Sigmoid colon (tissue), 6 donors: ENCODE measurements at regions not wholly inside any gene's neighbourhood (a gene's known extent, or its start where the extent isn't known, plus 50 kb on each side); places are given as distances from the start of the nearest gene placed in this dataset.

Source experiments
- DNase-seq: peaks from one replicate; pipeline ENCODE4 v3.0.0-alpha.2; 2019
- H3K27ac ChIP-seq, 4 donors: fragments of 200-600 bp; sonication (generic); one replicate each; pipeline ENCODE4 v1.5.1; 2016 to 2019; ENCODE audit warnings: mild to moderate bottlenecking in 1 of 4
- H3K27me3 ChIP-seq, 3 donors: fragments of 200-600 bp; sonication (generic); one replicate each; pipeline ENCODE4 v1.5.1; 2019; ENCODE audit warnings: mild to moderate bottlenecking in 1 of 3
- H3K36me3 ChIP-seq, 4 donors: fragments of 200-600 bp; sonication (generic); one replicate each; pipeline ENCODE4 v1.5.1; 2016 to 2019
- H3K4me1 ChIP-seq, 4 donors: fragments of 200-600 bp; sonication (generic); one replicate each; pipeline ENCODE4 v1.5.1; 2017 to 2019
- H3K4me3 ChIP-seq, 4 donors: fragments of 200-600 bp; sonication (generic); one replicate each; pipeline ENCODE4 v1.5.1; 2017 to 2019; ENCODE audit warnings: mild to moderate bottlenecking in 2 of 4, moderate library complexity in 1 of 4
- H3K9me3 ChIP-seq, 4 donors: fragments of 200-600 bp in 3 of 4; sonication (generic) in 3 of 4; one replicate each; pipeline versions ENCODE4 v1.5.1 to v1.6.1; 2013 to 2019
- EP300 ChIP-seq, 4 donors: sonication (generic); formaldehyde crosslinking; IDR thresholded peaks; one replicate each; pipeline ENCODE4 v1.6.1; 2017; ENCODE audit warnings: antibody characterized with exemption in 4 of 4
- POLR2A ChIP-seq, 2 donors: fragments of 450-650 bp; IDR thresholded peaks; one replicate each; pipeline ENCODE4 v1.6.1; 2016; ENCODE audit warnings: antibody characterized with exemption in 2 of 2, mild to moderate bottlenecking in 2 of 2, moderate library complexity in 2 of 2
- POLR2AphosphoS5 ChIP-seq, 4 donors: sonication (generic); formaldehyde crosslinking; IDR thresholded peaks; one replicate each; pipeline ENCODE4 v1.6.1; 2017; ENCODE audit warnings: antibody characterized with exemption in 4 of 4
- WGBS, 2 donors: extraction: QIAGEN DNeasy Blood & Tissue Kit; methylation state at CpG; one replicate each; pipeline ENCODE4 v1.1.7; 2013; 5-methylcytosine and 5-hydroxymethylcytosine counted together
- intact Hi-C: fragments of 100-400 bp; cut with DNase I; formaldehyde crosslinking; loops from one replicate; pipeline ENCODE4 v1.15.1; 2023
- TF ChIP-seq, protein P1 (sequence below), 4 experiments: fragments of 450-650 bp in 3 of 4; fragments of 200-600 bp in 1 of 4; IDR thresholded peaks; one replicate each; pipeline ENCODE4 v1.5.1; 2016 to 2019; ENCODE audit warnings: antibody characterized with exemption in 4 of 4, mild to moderate bottlenecking in 3 of 4, moderate library complexity in 2 of 4
- donor health status: healthy with polysubstance abuse.
- donor health status: healthy.

DNA sequence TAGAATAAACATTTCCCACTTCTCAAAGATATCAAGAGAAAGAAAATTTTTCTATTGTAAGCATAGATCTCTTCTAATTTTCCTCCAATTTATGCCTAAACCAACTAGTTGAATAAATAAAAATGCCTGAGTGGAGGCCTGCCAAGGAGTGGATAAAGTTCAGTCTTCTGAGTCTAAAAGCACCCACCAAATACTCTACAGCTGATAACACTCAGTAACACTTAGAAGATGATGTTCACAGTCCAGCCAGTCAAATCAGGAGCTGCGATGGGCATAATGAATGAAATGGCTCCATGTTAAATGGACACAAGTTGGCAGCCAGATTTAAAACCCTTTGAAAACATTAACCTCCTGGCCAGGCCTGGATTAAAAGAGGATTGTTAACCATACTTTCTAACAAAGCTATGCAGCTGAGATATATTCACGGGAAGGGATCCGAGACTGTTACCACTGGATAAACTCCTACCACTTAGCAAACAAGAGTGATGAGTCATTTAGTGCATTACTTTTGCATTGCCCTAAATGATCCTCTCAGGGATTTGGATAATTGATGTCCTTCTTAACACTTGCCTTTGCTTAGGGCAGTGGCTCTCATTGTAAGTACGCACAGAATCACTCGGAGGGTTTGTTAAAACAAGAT is 63.7 kb upstream of the CCDC112 start:
- no peak for TF ChIP-seq POLR2AphosphoS5 (IDR thresholded peaks at IDR 0.05)
- TF ChIP-seq POLR2A (IDR thresholded peaks at IDR 0.05), result no peak
- TF ChIP-seq EP300 (IDR thresholded peaks at IDR 0.05), result no peak
- TF ChIP-seq, protein P1, sequence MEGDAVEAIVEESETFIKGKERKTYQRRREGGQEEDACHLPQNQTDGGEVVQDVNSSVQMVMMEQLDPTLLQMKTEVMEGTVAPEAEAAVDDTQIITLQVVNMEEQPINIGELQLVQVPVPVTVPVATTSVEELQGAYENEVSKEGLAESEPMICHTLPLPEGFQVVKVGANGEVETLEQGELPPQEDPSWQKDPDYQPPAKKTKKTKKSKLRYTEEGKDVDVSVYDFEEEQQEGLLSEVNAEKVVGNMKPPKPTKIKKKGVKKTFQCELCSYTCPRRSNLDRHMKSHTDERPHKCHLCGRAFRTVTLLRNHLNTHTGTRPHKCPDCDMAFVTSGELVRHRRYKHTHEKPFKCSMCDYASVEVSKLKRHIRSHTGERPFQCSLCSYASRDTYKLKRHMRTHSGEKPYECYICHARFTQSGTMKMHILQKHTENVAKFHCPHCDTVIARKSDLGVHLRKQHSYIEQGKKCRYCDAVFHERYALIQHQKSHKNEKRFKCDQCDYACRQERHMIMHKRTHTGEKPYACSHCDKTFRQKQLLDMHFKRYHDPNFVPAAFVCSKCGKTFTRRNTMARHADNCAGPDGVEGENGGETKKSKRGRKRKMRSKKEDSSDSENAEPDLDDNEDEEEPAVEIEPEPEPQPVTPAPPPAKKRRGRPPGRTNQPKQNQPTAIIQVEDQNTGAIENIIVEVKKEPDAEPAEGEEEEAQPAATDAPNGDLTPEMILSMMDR (IDR thresholded peaks at IDR 0.05), result no peak
- Histone ChIP-seq H3K9me3 (no peaks in the 10 kb centered on the region), H3K4me3 (no peak overlapping the region), H3K4me1 (no peaks in the 10 kb centered on the region), H3K36me3 (no peaks in the 10 kb centered on the region), H3K27ac (no peak overlapping the region), H3K27me3 (no peaks in the 10 kb centered on the region)
- 45 to 69% methylated on average over 5 of the region's 5 CpGs for WGBS, 2 donors
- intact Hi-C loops, result no loop called here
- DNase-seq, result no peak

DNA sequence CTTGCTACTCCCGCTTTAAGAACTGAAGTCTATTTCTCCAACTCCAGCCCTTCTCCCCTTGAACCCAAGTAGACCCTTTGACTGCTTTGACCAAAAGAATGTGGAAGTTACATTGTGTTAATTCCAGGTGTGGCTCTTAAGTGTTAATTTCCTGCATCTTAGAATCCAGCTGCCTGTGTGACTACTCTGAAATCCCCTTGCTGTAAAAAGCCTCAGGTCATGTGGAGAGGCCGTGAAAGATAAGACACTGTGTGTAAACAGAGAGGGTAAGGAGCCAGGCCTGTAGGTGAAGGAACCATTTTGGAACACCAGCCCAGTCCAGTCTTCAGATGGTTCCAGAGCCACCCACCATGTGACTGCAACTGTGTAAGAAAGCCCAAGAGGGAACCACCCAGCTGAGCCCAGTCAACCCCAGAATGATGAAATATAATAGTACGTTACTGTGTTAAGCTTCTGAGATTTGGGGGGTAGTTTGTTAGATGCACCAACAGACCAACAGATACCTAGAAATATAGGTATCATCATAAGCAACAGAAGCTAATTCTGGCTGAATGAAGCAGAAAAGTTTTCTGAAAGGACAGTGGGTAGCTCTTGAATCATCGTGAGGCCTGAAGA is 59.4 kb upstream of the CCDC112 start:
- DNase-seq, result no peak
- H3K4me1 ChIP-seq, result no peaks in the 10 kb centered on the region
- WGBS, 2 donors, result 76 to 86% methylated on average over 4 of the region's 4 CpGs
- H3K4me3 ChIP-seq, result no peak overlapping the region
- intact Hi-C loops, result no loop called here
- no peaks in the 10 kb centered on the region for H3K27me3 ChIP-seq
- no peak for TF ChIP-seq POLR2AphosphoS5 (IDR thresholded peaks at IDR 0.05)
- TF ChIP-seq POLR2A (IDR thresholded peaks at IDR 0.05), result no peak
- TF ChIP-seq, protein P1 (IDR thresholded peaks at IDR 0.05), result no peak
- no peak for TF ChIP-seq EP300 (IDR thresholded peaks at IDR 0.05)
- no peaks in the 10 kb centered on the region for H3K36me3 ChIP-seq
- peaks cover 0 to 2% (median 0%) of the 10 kb centered on the region in 4 donors for H3K9me3 ChIP-seq
- no peak overlapping the region for H3K27ac ChIP-seq

DNA sequence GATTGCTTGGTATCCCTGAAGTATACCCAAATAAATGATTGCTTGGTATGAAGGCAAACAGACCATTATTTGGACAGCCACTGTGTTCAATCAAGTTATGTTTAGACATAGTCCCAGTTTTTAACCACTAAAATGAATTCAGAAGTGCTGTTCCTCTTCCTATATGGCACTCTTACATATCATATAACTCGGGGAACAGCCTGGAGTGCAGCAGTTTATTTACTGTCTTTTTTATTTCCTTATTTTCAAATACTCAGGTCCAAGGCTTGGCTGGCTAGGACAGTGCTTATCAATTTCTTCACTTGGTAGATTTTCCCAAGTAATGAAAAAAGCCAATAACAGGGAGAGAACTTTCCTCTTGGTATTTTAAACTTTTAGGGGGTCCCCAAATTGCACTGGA is 58.6 kb upstream of the CCDC112 start:
- Histone ChIP-seq H3K4me3 (no peak overlapping the region), H3K4me1 (no peaks in the 10 kb centered on the region), H3K9me3 (peaks cover 0 to 2% (median 0%) of the 10 kb centered on the region in 4 donors), H3K27me3 (no peaks in the 10 kb centered on the region), H3K36me3 (no peaks in the 10 kb centered on the region), H3K27ac (no peak overlapping the region)
- intact Hi-C loops, result no loop called here
- no peak for DNase-seq
- TF ChIP-seq POLR2AphosphoS5 (IDR thresholded peaks at IDR 0.05), result no peak
- TF ChIP-seq EP300 (IDR thresholded peaks at IDR 0.05), result no peak
- no peak for TF ChIP-seq POLR2A (IDR thresholded peaks at IDR 0.05)
- TF ChIP-seq, protein P1 (IDR thresholded peaks at IDR 0.05), result no peak
- WGBS, 2 donors, result 5 to 46% methylated on average over 1 of the region's 1 CpG

DNA sequence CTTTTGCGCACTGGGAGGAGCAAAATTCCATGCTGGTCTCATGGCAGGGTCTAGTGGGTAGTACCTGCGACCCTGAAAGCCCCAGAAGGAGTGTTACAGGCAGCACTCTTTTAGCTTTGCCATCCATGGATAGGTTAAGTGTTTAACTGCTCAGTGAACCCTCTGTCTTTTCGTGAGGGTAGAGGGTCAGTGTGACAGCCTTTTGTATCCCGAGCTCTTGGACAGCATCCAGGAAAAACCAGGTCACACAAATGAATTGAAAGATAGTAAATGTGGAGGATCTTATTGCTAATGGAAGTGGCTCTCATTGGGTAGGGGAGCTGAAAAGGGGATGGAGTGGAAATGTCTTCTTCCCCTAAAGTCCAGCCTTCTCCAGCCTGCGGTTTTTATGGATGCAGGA is 57.8 kb upstream of the CCDC112 start:
- H3K27me3 ChIP-seq, result no peaks in the 10 kb centered on the region
- peaks cover 0 to 2% (median 0%) of the 10 kb centered on the region in 4 donors for H3K9me3 ChIP-seq
- no peak overlapping the region for H3K4me3 ChIP-seq
- 60 to 64% methylated on average over 5 of the region's 5 CpGs for WGBS, 2 donors
- intact Hi-C loops, result no loop called here
- no peaks in the 10 kb centered on the region for H3K36me3 ChIP-seq
- TF ChIP-seq POLR2AphosphoS5 (IDR thresholded peaks at IDR 0.05) (no peak), EP300 (IDR thresholded peaks at IDR 0.05) (no peak), POLR2A (IDR thresholded peaks at IDR 0.05) (no peak)
- TF ChIP-seq, protein P1 (IDR thresholded peaks at IDR 0.05), result no peak
- H3K4me1 ChIP-seq, result no peaks in the 10 kb centered on the region
- DNase-seq, result no peak
- no peak overlapping the region for H3K27ac ChIP-seq
